Neutrophil (primary cell): ENCODE measurements at regions not wholly inside any gene's neighbourhood (a gene's known extent, or its start where the extent isn't known, plus 50 kb on each side); places are given as distances from the start of the nearest gene placed in this dataset.

Experiments
- H3K27ac ChIP-seq: fragments of 200-600 bp; sonication (generic); 2 replicates; pipeline ENCODE4 v1.5.1; 2016; ENCODE audit warnings: mild to moderate bottlenecking, moderate library complexity
- H3K27me3 ChIP-seq: fragments of 200-600 bp; sonication (generic); 2 replicates; pipeline ENCODE4 v1.6.0; 2016; ENCODE audit warnings: mild to moderate bottlenecking
- H3K36me3 ChIP-seq: fragments of 200-600 bp; sonication (generic); 2 replicates; pipeline ENCODE4 v1.5.1; 2017
- H3K4me1 ChIP-seq, 2 experiments: fragments of 200-600 bp in 1 of 2; sonication (generic) in 1 of 2; 1 replicate in 1 of 2; 2 replicates in 1 of 2; pipeline versions ENCODE4 v1.5.1 to v1.6.1; 2013 to 2016; ENCODE audit warnings: low read depth in 1 of 2, low read length in 1 of 2, mild to moderate bottlenecking in 1 of 2, moderate library complexity in 1 of 2; ENCODE audit not compliant: control insufficient read depth in 1 of 2, insufficient read depth in 1 of 2
- H3K4me3 ChIP-seq, 2 experiments: fragments of 200-600 bp in 1 of 2; sonication (generic) in 1 of 2; 1 replicate in 1 of 2; 2 replicates in 1 of 2; pipeline ENCODE4 v1.5.1; 2013 to 2016; ENCODE audit warnings: low read depth in 1 of 2, low read length in 1 of 2, mild to moderate bottlenecking in 1 of 2, moderate library complexity in 1 of 2
- H3K9me3 ChIP-seq: fragments of 200-600 bp; sonication (generic); 2 replicates; pipeline ENCODE4 v1.5.1; 2016
- TF ChIP-seq, protein P1 (sequence below): fragments of 200-600 bp; sonication (generic); IDR thresholded peaks from 2 replicates; pipeline ENCODE4 v1.5.1; 2016; ENCODE audit warnings: antibody characterized with exemption

DNA sequence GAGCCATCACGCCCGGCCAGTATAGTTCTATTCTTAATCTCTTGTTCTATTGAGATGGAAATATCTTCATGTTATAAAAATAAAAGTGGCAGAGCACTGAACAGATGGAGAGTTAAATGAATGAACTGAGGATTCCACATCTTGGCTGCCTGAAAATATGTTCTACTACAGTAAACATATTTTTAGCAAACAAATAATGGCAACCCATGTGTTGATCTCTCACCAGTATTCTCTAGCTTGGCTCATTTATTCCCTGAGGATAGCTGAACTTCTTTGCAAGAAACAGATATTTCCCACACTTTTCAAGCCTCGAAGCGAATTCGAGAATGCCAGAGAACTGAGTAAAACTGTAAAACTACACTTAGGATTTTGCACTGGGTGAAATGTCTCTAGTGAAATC is 58.9 kb downstream of the DIRAS3 start:
- Histone ChIP-seq H3K27me3 (no peaks in the 10 kb centered on the region), H3K9me3 (no peaks in the 10 kb centered on the region), H3K36me3 (no peaks in the 10 kb centered on the region), H3K4me1 (no peaks in the 10 kb centered on the region), H3K27ac (no peak overlapping the region), H3K4me3 (no peak overlapping the region)
- TF ChIP-seq, protein P1, sequence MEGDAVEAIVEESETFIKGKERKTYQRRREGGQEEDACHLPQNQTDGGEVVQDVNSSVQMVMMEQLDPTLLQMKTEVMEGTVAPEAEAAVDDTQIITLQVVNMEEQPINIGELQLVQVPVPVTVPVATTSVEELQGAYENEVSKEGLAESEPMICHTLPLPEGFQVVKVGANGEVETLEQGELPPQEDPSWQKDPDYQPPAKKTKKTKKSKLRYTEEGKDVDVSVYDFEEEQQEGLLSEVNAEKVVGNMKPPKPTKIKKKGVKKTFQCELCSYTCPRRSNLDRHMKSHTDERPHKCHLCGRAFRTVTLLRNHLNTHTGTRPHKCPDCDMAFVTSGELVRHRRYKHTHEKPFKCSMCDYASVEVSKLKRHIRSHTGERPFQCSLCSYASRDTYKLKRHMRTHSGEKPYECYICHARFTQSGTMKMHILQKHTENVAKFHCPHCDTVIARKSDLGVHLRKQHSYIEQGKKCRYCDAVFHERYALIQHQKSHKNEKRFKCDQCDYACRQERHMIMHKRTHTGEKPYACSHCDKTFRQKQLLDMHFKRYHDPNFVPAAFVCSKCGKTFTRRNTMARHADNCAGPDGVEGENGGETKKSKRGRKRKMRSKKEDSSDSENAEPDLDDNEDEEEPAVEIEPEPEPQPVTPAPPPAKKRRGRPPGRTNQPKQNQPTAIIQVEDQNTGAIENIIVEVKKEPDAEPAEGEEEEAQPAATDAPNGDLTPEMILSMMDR = no peak

DNA sequence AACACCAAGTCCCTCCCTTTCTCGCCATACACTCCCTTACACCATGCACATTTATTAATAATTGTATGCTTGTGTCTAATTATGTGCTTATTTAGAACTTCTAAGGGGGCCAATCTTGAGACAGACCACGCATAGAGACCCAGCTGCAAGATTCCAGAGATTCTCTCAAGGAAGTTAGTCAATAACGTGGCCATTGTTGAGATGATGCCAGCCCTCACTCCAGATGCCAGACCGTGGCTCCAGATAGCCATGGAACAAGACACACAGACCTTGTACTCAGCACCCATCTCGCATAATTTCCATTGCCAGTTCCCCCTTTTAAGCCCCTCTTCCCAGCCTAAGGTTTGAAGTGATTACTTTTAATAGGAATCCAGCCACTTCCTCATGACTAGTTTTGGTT is 62.4 kb downstream of the DIRAS3 start:
- TF ChIP-seq, protein P1 = no peak

DNA sequence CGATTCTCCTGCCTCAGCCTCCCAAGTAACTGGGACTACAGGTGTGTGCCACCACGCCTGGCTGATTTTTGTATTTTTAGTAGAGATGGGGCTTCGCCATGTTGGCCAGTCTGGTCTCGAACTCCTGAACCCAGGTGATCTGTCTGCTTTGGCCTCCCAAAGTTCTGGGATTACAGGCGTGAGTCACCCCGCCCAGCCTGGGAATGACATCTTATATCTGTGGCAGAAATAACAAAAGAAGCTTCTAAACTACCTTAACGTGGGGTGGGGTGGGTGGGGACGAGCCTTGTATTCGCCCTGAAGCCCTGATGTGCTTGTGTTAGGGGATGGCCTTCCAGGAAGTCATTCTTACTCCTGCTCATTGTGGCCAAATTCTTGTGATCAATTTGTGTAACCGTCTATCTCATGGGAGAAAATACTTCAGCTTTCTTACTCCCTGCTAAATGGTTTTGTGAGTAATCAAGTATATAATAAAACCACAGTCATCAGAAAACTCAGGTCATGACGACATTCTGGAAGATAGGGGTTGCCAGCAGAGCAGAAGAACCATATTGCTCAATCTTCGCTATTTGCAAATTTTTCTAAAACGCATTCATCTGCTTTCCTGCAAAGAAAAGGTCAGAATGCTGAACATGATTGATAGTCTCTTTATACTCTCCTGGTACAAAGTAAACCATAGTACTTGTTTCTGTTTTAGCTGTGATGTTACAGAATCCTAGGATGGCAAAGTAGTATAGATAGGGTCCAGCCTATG is 63.2 kb downstream of the DIRAS3 start:
- Histone ChIP-seq H3K27ac (no peak overlapping the region), H3K9me3 (no peaks in the 10 kb centered on the region), H3K27me3 (no peaks in the 10 kb centered on the region), H3K4me3 (no peak overlapping the region), H3K4me1 (no peaks in the 10 kb centered on the region), H3K36me3 (no peaks in the 10 kb centered on the region)
- TF ChIP-seq, protein P1 = no peak

More for the DNA sequence above, 62.4 kb downstream of the DIRAS3 start:
- Histone ChIP-seq H3K4me1 (no peaks in the 10 kb centered on the region), H3K4me3 (no peak overlapping the region), H3K9me3 (no peaks in the 10 kb centered on the region), H3K27me3 (no peaks in the 10 kb centered on the region), H3K27ac (no peak overlapping the region), H3K36me3 (no peaks in the 10 kb centered on the region)

DNA sequence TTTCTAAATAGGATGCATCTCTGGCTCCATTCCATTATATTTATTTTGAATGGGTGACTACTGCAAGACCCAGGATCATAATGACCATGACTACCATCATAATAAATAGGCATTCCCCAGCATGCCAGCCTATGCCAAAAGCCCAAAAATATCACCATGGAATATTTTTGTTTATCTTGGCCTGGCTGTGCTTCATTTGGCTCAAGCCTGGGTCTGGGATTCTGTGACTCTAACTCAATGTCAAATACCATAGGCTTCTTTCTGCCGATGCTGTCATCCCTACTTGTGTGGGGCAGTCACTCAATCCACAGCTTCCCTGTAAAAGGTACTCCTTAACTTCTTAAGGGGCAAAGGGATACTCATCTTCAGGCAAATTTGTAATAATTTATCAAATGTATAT is 66.6 kb downstream of the DIRAS3 start:
- no peak overlapping the region for H3K4me3 ChIP-seq
- H3K4me1 ChIP-seq = no peaks in the 10 kb centered on the region
- no peak overlapping the region for H3K27ac ChIP-seq
- H3K27me3 ChIP-seq = no peaks in the 10 kb centered on the region
- H3K36me3 ChIP-seq = no peaks in the 10 kb centered on the region
- TF ChIP-seq, protein P1 = no peak
- H3K9me3 ChIP-seq = no peaks in the 10 kb centered on the region

DNA sequence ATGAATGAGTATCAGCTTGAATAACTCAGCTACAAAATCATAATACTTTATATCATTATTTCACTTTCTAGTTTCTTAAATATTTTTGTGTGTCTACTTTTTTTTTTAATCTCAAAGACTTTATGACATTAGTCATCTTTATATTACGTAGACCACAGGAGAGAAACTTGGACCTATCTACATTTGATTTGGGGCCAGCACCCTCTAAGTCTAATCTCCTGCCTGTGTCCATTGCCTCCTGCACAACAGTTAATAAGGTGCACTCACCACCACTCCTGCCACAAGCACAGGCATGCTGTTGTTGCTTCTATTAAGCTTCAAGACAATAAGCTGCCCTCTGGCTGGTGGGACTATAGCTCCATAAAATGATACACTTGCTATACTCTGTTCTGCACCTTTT is 70.4 kb downstream of the DIRAS3 start:
- H3K27me3 ChIP-seq = no peaks in the 10 kb centered on the region
- no peaks in the 10 kb centered on the region for H3K36me3 ChIP-seq
- H3K9me3 ChIP-seq = no peaks in the 10 kb centered on the region
- no peak overlapping the region for H3K4me3 ChIP-seq
- H3K4me1 ChIP-seq = no peaks in the 10 kb centered on the region
- TF ChIP-seq, protein P1 = no peak
- H3K27ac ChIP-seq = no peak overlapping the region
